NCI-H2171 (cell line): ENCODE measurements at regions not wholly inside any gene's neighbourhood (a gene's known extent, or its start where the extent isn't known, plus 50 kb on each side); places are given as distances from the start of the nearest gene placed in this dataset.
"Not testable (repeated sequence)": the region's sequence is repeated elsewhere in the genome, so short reads cannot be mapped to it uniquely, and the experiment has no call there.

ENCODE experiments used
- DNase-seq: peaks from one replicate; lab custom pipeline; 2025; lab: John Stamatoyannopoulos, UW

- no peak for DNase-seq
These were observed 122.8 kb upstream of the HSF2 start for GRCh38 chr6:122276637-122277036.

GRCh38 chr6:122280105-122281021 is 119.1 kb upstream of the HSF2 start:
- DNase-seq: not testable (repeated sequence)

- DNase-seq: no peak
These were observed 115.6 kb upstream of the HSF2 start for GRCh38 chr6:122283884-122284283.

DNA sequence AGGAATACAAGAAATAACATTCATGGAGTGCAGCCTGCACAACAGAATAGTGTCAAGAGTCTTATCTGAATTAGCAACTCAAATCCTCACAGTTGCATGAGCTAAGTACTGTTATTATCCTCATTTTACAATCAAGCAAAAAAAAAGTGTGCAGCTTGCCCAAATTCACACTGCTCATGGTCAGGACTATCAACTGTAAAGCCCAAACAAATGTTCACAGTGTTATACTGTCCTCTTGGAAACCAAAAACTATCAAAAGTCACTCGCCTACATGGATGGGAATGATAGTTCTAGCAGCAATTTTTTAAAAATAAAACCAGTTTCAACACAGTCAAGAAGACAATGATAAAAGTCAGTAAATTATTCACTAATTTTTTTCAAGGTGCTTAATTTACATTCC is 114.6 kb upstream of the HSF2 start:
- no peak for DNase-seq

DNA sequence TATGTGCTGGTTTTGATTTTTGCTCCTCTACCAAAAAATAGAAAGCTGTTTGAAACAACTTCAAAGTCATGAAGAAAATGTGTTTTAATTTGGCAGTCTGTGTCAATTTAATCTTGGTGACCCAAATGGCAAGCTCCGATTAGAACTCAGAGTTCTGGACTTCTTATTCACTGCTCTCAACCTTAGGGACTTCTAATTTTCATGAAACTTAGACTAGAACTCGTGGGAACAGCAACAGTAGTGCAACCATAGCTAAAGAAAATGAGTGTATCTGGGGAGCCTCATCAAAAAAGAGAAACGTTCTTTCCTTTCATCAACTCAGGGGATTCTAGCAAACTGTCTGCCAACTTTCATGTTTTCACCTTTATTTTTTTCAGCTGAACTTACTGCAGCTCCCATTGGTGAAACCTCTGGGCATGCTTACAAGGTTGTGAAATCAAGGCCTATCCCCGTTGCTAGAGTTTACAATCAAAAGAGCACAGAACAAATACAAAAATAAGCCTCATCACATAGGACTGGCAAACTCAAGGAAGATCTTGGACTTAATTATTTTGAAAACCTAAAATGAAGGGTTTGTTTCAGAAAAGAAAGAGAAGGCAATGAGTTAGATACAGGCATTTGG is 114.0 kb upstream of the HSF2 start:
- DNase-seq: no peak

DNA sequence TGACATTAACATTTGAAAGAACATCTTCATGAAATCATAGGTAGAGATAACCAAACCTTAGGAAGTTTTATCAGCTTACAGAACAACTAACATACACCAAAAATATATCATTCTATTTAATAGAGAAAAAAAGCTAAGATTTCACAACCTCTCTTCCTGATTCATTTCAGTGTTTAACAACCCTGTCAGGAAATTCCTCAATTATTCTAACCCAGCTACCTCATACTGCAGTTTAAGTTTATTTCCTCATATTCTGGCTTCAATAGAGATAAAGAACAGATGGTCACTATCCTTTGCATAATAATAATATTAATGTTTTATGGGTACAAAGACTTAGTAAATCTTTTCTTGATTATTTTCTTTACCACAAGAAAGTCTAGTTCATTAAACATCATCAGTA is 112.9 kb upstream of the HSF2 start:
- no peak for DNase-seq

DNA sequence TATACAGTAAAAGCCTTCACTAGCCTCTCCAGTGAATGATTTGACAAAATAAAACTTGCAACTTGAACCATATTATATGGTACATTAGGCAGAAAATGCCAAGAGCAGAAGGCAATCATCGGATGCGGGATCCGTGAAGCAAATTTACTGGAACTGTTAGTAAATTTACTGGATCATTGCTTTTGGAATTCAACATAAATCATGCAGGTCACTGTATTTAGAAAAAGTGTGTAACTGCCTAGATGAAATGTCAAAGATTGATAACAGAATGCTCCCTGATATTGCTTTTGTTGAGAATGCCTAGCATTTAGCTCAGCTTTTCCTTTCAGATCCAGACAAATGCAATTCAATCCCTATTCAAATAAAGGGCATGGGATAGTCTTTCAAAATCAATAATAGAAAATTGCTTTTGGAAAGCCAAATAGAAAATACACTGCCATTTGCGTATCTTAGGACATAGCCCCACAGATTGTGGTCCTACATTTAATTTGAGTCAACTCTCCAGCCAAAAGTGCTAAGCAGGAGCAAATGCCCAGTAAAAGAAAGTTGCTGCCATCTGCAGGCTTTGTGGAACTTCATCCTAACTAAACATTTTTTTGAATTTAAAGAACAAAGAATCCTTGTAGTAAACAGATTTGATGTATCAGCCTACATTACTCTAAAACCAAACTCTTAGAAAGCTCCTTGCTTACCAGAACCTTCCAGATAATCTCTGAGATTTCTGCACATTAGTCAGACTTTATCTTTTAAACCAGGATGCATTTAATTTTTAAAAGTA is 109.5 kb upstream of the HSF2 start:
- no peak for DNase-seq

DNA sequence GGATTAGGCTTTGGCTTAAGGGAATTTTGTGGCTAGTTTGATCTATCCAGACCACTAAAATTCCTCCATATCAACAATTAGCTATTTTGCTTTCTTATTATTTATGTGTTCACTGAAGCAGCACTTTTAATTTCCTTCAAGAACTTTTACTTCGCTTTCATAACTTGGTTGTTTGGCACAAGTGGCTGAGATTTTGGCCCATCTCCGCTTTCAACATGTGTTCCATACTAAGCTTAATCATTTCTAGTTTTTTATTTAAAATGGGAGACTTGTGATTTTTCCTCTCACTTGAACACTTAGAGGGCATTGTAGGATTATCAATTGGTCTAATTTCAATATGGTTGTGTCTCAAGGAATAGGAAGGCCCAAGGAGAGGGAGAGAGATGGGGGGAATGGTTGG is 102.4 kb upstream of the HSF2 start:
- DNase-seq: no peak

GRCh38 chr6:122302067-122302466 is 97.4 kb upstream of the HSF2 start:
- no peak for DNase-seq

DNA sequence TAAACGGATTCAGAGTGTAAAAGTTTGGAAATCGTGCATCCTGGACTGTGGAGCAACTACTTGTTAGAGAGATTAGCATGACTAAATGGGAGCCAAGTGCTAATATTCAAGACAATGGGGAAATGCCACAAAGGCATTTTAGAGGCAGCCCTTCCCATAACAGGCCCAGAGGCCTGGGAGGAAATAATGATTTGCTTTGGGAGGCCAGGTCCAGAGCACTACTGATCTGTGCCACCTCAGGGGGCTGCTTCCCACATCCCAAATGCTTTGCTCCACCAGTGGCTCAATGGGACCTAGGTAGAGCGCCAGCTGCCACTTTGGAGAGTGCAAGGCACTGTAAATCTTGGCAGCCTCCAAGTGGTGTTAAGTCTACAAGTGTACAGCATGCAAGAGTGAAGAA is 91.9 kb upstream of the HSF2 start:
- no peak for DNase-seq

- DNase-seq: no peak
These were observed 91.4 kb upstream of the HSF2 start for GRCh38 chr6:122308074-122308473.

DNA sequence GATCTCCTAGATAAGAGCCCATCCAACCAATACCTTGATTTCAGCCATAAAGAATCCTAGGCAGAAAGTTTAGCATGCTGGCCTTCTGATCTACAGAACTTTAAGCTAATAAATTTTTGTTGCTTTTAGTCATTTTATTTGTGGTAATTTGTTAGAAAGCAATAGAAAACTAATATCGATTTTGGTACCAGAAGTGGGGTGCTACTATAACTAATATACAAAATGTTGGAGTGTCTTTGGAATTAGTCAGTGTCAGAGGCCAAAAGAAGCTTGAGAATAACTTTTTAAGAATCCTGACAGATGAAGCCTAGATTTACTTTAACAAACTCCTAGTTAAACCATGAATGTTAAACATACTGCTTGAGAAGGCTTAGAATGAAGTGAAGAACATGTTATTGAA is 83.6 kb upstream of the HSF2 start:
- no peak for DNase-seq

DNA sequence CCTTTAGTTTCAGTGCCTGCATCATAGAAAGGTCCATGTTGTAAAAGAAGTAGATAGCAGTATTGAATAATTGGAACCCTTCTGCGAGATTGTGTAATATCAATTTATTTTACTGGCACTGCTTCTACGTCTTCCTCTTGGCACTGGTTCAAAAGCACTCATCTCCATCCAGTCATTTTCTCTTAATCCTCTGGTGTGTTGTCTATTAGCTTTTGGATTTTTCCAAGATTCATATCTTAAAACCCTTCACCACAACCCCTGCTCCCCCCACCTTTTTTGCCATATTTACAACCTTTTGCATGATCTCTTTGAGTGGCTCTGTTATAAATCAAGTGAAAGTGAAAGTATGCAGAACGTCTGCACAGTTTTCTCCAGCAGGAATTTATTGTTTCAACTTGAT is 76.6 kb upstream of the HSF2 start:
- no peak for DNase-seq

GRCh38 chr6:122323361-122323760 is 76.1 kb upstream of the HSF2 start:
- no peak for DNase-seq

DNA sequence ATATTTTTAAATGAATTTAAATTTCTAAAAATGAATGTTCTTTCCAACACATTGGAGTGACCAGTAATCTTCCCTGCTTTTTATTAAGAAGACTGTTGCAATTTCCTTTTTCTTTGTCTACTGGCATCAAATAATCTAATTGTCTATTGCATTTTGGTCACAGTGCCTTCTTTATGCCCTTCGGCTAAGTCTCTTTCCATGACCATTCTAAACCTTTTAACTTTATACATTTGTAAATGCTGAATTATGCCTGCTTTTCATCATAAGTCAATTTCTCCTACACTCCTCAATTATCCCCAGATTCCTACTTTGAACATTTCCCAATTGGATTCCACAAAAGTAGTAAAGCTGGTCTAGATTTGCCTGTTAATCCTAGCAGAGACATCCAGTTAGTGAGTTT is 69.1 kb upstream of the HSF2 start:
- no peak for DNase-seq

DNA sequence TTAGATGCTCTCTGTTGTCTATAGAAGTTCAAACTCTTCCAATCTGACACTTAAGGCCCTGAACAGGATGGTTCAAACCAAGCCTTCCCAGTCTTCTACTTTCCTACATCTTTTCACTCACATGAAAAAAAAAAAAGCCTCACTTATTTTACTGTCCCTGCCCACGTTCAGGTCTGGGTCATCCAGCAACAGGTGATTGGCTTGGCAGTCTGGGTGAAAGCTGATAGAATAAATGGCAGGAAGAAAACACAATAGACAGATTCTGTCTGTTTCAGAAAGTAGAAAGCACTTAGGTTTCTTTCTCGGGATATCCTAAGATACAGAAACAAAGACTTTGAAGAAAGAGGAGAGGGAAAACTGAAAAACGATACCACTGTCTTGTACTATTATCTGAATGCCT is 61.8 kb upstream of the HSF2 start:
- no peak for DNase-seq

DNA sequence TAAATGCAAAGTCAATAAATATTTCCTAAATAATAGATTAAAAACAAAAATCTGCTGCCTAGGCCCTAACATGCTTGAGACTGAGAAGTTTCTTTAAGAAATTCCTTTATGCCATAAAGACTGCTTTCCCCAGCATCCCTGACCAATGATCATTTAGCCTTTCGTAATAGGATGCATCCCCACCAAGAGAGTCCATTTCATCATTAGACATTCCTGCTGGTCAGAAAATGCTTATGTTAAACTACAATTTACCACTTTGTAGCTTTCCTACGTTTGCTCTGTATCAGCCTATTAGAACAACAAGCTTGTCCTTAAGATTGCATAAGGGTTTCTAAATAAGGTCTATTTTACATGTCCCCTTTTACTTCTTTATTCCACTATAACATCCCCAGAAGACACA is 59.8 kb upstream of the HSF2 start:
- no peak for DNase-seq

GRCh38 chr6:122347280-122347679 is 52.2 kb upstream of the HSF2 start:
- DNase-seq: no peak

DNA sequence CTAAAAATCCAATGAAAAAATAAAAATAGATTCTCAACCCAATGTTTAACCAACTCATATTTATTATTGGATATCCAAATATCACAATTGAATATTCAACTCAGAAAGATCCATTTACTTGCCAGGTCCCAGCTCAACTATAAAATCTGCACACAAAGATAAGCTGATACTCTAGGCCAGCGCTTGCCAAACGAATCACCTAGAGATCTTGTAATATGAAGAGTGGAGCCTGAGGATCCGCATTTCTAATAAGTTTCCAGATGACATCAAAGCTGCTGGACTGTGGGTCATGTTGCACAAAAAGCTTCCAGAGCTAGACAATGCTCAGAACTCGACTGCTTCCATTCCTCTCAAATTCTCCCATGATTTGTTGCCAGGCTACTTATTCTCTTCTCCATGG is 51.7 kb upstream of the HSF2 start:
- DNase-seq: no peak
